Osteoblast (primary cell): ENCODE measurements at regions not wholly inside any gene's neighbourhood (a gene's known extent, or its start where the extent isn't known, plus 50 kb on each side); places are given as distances from the start of the nearest gene placed in this dataset.
A peak's percentile ranks its signal among the peaks of the same experiment; 100 is the strongest.

Source experiments
- DNase-seq: peaks from one replicate; pipeline ENCODE4 v3.0.0; 2011; ENCODE audit warnings: low spot score, mixed read lengths; ENCODE audit not compliant: insufficient read length; ENCODE audit errors: missing footprints
- H2AFZ ChIP-seq: 2 replicates; pipeline ENCODE4 v1.6.0; 2011; ENCODE audit warnings: mild to moderate bottlenecking, low read length
- H3K27ac ChIP-seq: 2 replicates; pipeline ENCODE4 v1.5.1; 2011; ENCODE audit warnings: mild to moderate bottlenecking, low read depth, low read length, moderate library complexity
- H3K27me3 ChIP-seq: 2 replicates; pipeline ENCODE4 v1.6.0; 2012; ENCODE audit warnings: mild to moderate bottlenecking, control low read depth, inconsistent platforms, low read length, moderate library complexity; ENCODE audit not compliant: insufficient read depth
- H3K36me3 ChIP-seq: 2 replicates; pipeline ENCODE4 v1.5.1; 2011; ENCODE audit warnings: mild to moderate bottlenecking, low read length, control low read depth, moderate library complexity; ENCODE audit not compliant: insufficient read depth
- H3K4me1 ChIP-seq: 2 replicates; pipeline ENCODE4 v1.5.1; 2011; ENCODE audit warnings: mild to moderate bottlenecking, low read length, control low read depth, moderate library complexity; ENCODE audit not compliant: insufficient read depth
- H3K4me2 ChIP-seq: 2 replicates; pipeline ENCODE4 v1.6.0; 2011; ENCODE audit warnings: mild to moderate bottlenecking, low read length; ENCODE audit not compliant: insufficient read depth
- H3K4me3 ChIP-seq: fragments of 200-600 bp; sonication (generic); 3 replicates; pipeline ENCODE4 v1.5.1; 2012; ENCODE audit warnings: mild to moderate bottlenecking, low read length, inconsistent platforms; ENCODE audit not compliant: insufficient read depth
- H3K79me2 ChIP-seq: 2 replicates; pipeline ENCODE4 v1.6.0; 2012; ENCODE audit warnings: mild to moderate bottlenecking, low read length, control low read depth, inconsistent platforms; ENCODE audit not compliant: insufficient read depth
- H3K9me3 ChIP-seq: 2 replicates; pipeline ENCODE4 v1.5.1; 2011; ENCODE audit warnings: low read depth, low read length, control low read depth
- H4K20me1 ChIP-seq: 2 replicates; pipeline ENCODE4 v1.6.0; 2012; ENCODE audit warnings: mild to moderate bottlenecking, low read length, control low read depth; ENCODE audit not compliant: insufficient read depth
- CTCF ChIP-seq: IDR thresholded peaks from 2 replicates; pipeline ENCODE4 v1.5.1; 2011; ENCODE audit warnings: mild to moderate bottlenecking, low read depth, low read length, moderate library complexity; ENCODE audit errors: extremely low read depth

- no peaks in the 10 kb centered on the region for H4K20me1 ChIP-seq
- H3K36me3 ChIP-seq: no peaks in the 10 kb centered on the region
- H2AFZ ChIP-seq: no peak overlapping the region
- no peaks in the 10 kb centered on the region for H3K4me1 ChIP-seq
- no peak for TF ChIP-seq CTCF
- H3K27ac ChIP-seq: no peak overlapping the region
- DNase-seq: no peak
- H3K4me3 ChIP-seq: no peak overlapping the region
- H3K4me2 ChIP-seq: no peak overlapping the region
- H3K79me2 ChIP-seq: no peaks in the 10 kb centered on the region
- H3K27me3 ChIP-seq: peaks cover 3% of the 10 kb centered on the region
- H3K9me3 ChIP-seq: no peaks in the 10 kb centered on the region
Measured at GRCh38 chr4:17265139-17265538, 246.8 kb downstream of the QDPR start.

GRCh38 chr4:17260166-17260907 is 251.6 kb downstream of the QDPR start:
- Histone ChIP-seq H3K79me2 (no peaks in the 10 kb centered on the region), H3K36me3 (no peaks in the 10 kb centered on the region), H3K27ac (no peak overlapping the region), H3K4me3 (no peak overlapping the region), H3K4me2 (no peak overlapping the region), H4K20me1 (no peaks in the 10 kb centered on the region), H2AFZ (no peak overlapping the region), H3K9me3 (no peaks in the 10 kb centered on the region), H3K4me1 (no peaks in the 10 kb centered on the region), H3K27me3 (no peaks in the 10 kb centered on the region)
- no peak for TF ChIP-seq CTCF
- DNase-seq: no peak

GRCh38 chr4:17258106-17258505 is 253.8 kb downstream of the QDPR start:
- no peaks in the 10 kb centered on the region for H4K20me1 ChIP-seq
- TF ChIP-seq CTCF: no peak
- no peaks in the 10 kb centered on the region for H3K9me3 ChIP-seq
- no peaks in the 10 kb centered on the region for H3K4me1 ChIP-seq
- no peak overlapping the region for H3K27ac ChIP-seq
- no peak overlapping the region for H3K4me3 ChIP-seq
- H3K27me3 ChIP-seq: no peaks in the 10 kb centered on the region
- DNase-seq: peak; percentile 6
- no peak overlapping the region for H2AFZ ChIP-seq
- no peaks in the 10 kb centered on the region for H3K79me2 ChIP-seq
- H3K36me3 ChIP-seq: no peaks in the 10 kb centered on the region
- no peak overlapping the region for H3K4me2 ChIP-seq

- Histone ChIP-seq H3K4me2 (no peak overlapping the region), H3K27ac (no peak overlapping the region), H2AFZ (no peak overlapping the region), H3K36me3 (no peaks in the 10 kb centered on the region), H4K20me1 (no peaks in the 10 kb centered on the region), H3K9me3 (no peaks in the 10 kb centered on the region), H3K27me3 (no peaks in the 10 kb centered on the region), H3K79me2 (no peaks in the 10 kb centered on the region), H3K4me1 (no peaks in the 10 kb centered on the region), H3K4me3 (no peak overlapping the region)
- DNase-seq: no peak
- no peak for TF ChIP-seq CTCF
Measured at GRCh38 chr4:17252131-17252530, 259.8 kb downstream of the QDPR start.
